ENCODE measurements at regions not wholly inside any gene's neighbourhood (a gene's known extent, or its start where the extent isn't known, plus 50 kb on each side); places are given as distances from the start of the nearest gene placed in this dataset.

DNA sequence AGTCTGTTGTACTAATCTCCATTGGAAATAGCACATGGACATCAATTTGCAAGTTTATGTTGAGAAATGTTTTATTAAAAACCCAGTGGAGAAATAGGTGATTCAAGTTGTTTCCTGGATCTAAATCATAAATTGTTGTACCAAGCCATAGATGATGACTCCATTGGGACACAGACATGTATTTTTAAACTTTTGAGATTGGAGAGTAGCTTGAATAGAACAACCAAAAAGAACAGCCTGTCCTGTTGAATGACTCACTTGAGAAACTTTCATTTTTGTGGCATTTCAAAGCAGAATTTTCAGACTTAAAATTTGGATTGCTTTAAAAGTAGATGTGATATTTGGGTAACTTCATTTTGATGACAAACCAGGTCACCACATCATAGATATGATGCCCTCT lies 197.5 kb downstream of the GPAM start:
- no peak overlapping the region for H3K4me2 ChIP-seq
- no peak overlapping the region for H3K27ac ChIP-seq
- no peaks in the 10 kb centered on the region for H4K20me1 ChIP-seq (ENCODE audit: insufficient read depth)
- H3K4me3 ChIP-seq = no peak overlapping the region
- CTCF ChIA-PET = no interaction called here
- intact Hi-C loops (cut with micrococcal nuclease; ENCODE audit: unreplicated experiment) = no loop called here
- H2AFZ ChIP-seq = no peak overlapping the region
- H3K79me2 ChIP-seq (ENCODE audit: low read depth) = no peaks in the 10 kb centered on the region
- H3K4me1 ChIP-seq (replicated peaks; ENCODE audit: insufficient read depth) = no peaks in the 10 kb centered on the region
- H3K36me3 ChIP-seq (ENCODE audit: low read depth) = no peaks in the 10 kb centered on the region
- no TSS peak for BruUV-seq (replicated peaks)
- POLR2A ChIA-PET (ENCODE audit: unreplicated experiment) = no interaction called here
- no peak for DNase-seq
- H3K27me3 ChIP-seq (ENCODE audit: insufficient read depth, low read depth) = peaks cover 21% of the 10 kb centered on the region; the same call in 1 of the 2 replicates
- H3K9me3 ChIP-seq (ENCODE audit: insufficient read depth, low read depth) = no peaks in the 10 kb centered on the region
- TF ChIP-seq CTCF (conservative IDR thresholded peaks at IDR 0.05) (no peak), EZH2 (IDR thresholded peaks at IDR 0.05; ENCODE audit: low read depth) (no peak)
- H3K9me2 ChIP-seq (ENCODE audit: insufficient read depth) = no peaks in the 10 kb centered on the region
- H3F3A ChIP-seq (ENCODE audit: insufficient read depth, low read depth) = no peaks in the 10 kb centered on the region

GRCh38 chr10:111988646-111989045 lies 194.9 kb downstream of the GPAM start:
- H4K20me1 ChIP-seq (ENCODE audit: insufficient read depth) = no peaks in the 10 kb centered on the region
- H3K4me2 ChIP-seq = no peak overlapping the region
- no peak overlapping the region for H3K27ac ChIP-seq
- H2AFZ ChIP-seq = no peak overlapping the region
- H3K9me2 ChIP-seq (ENCODE audit: insufficient read depth) = no peaks in the 10 kb centered on the region
- H3K9me3 ChIP-seq (ENCODE audit: insufficient read depth, low read depth) = no peaks in the 10 kb centered on the region
- H3F3A ChIP-seq (ENCODE audit: insufficient read depth, low read depth) = no peaks in the 10 kb centered on the region
- intact Hi-C loops (cut with micrococcal nuclease; ENCODE audit: unreplicated experiment) = no loop called here
- H3K4me3 ChIP-seq = no peak overlapping the region
- peaks cover 21% of the 10 kb centered on the region; the same call in 1 of the 2 replicates for H3K27me3 ChIP-seq (ENCODE audit: insufficient read depth, low read depth)
- ChIA-PET POLR2A (ENCODE audit: unreplicated experiment) (no interaction called here), CTCF (no interaction called here)
- BruUV-seq (replicated peaks) = no TSS peak
- TF ChIP-seq CTCF (conservative IDR thresholded peaks at IDR 0.05) (no peak), EZH2 (IDR thresholded peaks at IDR 0.05; ENCODE audit: low read depth) (no peak)
- no peaks in the 10 kb centered on the region for H3K4me1 ChIP-seq (replicated peaks; ENCODE audit: insufficient read depth)
- H3K79me2 ChIP-seq (ENCODE audit: low read depth) = no peaks in the 10 kb centered on the region
- no peaks in the 10 kb centered on the region for H3K36me3 ChIP-seq (ENCODE audit: low read depth)
- DNase-seq = no peak

- H3K27me3 ChIP-seq (ENCODE audit: insufficient read depth, low read depth) = peaks cover 21% of the 10 kb centered on the region; the same call in 1 of the 2 replicates
- no peaks in the 10 kb centered on the region for H3K4me1 ChIP-seq (replicated peaks; ENCODE audit: insufficient read depth)
- H3K4me2 ChIP-seq = no peak overlapping the region
- no peaks in the 10 kb centered on the region for H4K20me1 ChIP-seq (ENCODE audit: insufficient read depth)
- no peak overlapping the region for H2AFZ ChIP-seq
- intact Hi-C loops (cut with micrococcal nuclease; ENCODE audit: unreplicated experiment) = no loop called here
- BruUV-seq (replicated peaks) = no TSS peak
- H3K9me2 ChIP-seq (ENCODE audit: insufficient read depth) = no peaks in the 10 kb centered on the region
- no peaks in the 10 kb centered on the region for H3K36me3 ChIP-seq (ENCODE audit: low read depth)
- no peak overlapping the region for H3K4me3 ChIP-seq
- no peak for TF ChIP-seq EZH2 (IDR thresholded peaks at IDR 0.05; ENCODE audit: low read depth)
- no peak for TF ChIP-seq CTCF (conservative IDR thresholded peaks at IDR 0.05)
- no peak overlapping the region for H3K27ac ChIP-seq
- no peak for DNase-seq
- no peaks in the 10 kb centered on the region for H3K79me2 ChIP-seq (ENCODE audit: low read depth)
- no peaks in the 10 kb centered on the region for H3F3A ChIP-seq (ENCODE audit: insufficient read depth, low read depth)
- POLR2A ChIA-PET (ENCODE audit: unreplicated experiment) = no interaction called here
- CTCF ChIA-PET = no interaction called here
- no peaks in the 10 kb centered on the region for H3K9me3 ChIP-seq (ENCODE audit: insufficient read depth, low read depth)
Observed at GRCh38 chr10:111989136-111989911, 194.2 kb downstream of the GPAM start.
